Activated T-cell treated with anti-CD3 and anti-CD28 coated beads, Interleukin-2, amount 50 U/mL, for 1 hour (primary cell): ENCODE measurements at regions not wholly inside any gene's neighbourhood (a gene's known extent, or its start where the extent isn't known, plus 50 kb on each side); places are given as distances from the start of the nearest gene placed in this dataset.

Source experiments
- DNase-seq: peaks from one replicate; pipeline ENCODE4 v3.0.0-alpha.2; 2020

DNA sequence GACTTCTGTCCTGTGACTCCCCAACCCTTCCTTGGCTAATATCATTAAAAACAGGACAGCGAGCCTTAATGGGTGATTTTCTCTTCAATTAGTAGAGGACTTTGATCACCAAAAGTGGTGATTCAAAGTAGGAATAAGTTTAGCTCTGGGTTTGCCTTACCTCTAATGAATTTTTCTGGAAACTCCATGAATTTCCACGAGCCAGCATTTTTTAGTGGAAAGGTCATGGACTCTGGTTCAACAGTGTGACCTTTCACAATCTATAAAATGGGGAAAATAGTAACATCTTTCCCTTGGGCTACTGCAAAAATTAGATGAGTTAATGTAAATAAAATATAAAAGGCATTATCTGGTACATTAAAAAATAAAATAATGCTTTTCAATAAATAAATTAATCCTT lies 417.8 kb upstream of the NR2F2 start:
- DNase-seq = no peak

DNA sequence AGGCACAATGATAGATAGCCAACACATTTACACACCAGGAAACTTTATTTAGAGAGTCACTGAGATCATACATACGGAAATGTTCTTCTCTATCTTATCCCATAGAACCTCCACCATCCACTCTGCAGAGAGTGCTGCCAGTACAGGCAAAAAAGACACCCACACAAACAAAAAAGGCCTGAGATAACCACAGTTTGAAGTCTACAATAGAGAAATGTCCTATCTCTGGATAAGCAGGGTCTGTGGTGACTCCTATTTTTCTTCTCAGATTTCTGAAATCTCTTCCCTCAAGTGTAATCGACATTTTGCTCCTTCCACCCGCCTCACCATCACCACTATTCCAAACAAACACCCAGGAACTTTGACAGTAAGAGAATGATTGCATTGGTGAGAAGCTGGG lies 413.9 kb upstream of the NR2F2 start:
- DNase-seq = no peak

DNA sequence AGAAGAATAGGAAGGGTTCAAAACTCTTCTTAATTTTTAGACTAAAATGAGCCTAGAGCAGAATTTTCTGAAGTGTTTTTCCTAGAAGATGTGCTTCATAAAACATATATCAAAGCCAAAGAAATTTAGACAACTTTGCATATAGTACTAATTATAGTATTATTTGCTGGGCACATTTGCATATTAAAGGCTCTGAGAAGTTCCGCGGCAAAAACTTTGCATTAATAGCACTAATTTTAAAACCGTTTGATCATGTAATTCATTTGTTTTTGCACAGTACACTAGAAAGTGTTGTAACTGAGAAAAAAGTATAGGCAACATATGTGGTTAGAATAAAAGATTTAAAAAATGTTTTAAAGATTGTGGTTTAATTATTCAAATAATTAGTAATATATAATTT lies 412.0 kb upstream of the NR2F2 start:
- no peak for DNase-seq

DNA sequence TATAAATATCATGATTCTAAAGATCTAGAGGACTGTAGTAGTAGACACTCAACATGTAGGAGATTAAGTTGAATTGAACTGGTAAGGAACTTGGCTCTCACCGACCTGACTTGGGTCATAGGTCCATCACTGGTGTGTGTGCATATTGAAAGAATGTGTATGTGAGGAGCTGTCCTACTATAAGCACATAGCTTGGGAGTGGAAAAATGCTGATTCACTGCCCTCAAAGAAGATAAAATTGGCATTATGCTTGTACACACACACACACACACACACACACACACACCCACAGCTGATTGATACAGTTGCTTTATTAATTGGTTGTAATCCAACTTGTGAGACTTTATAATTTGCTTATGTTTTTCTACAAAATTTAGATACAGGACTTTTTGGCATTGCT lies 411.0 kb upstream of the NR2F2 start:
- DNase-seq = no peak

DNA sequence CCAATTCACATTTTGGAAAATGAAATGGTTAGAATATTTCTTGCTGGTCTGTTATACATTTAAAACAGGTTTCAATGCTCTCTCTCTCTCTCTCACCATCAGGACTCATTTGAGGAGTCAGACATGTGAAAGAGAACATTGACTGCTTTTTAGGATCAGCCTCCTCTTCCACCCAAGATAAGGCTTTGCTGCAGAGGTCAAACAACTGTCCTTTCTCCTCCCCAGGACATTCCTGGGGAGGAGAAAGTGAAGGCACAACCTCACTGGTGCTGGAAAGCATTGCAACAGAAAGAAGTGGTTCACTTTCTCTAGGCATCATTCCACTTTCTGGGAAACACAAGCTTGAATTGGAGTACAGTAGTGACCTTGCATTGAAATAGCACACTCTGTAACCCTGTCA lies 409.1 kb upstream of the NR2F2 start:
- no peak for DNase-seq

DNA sequence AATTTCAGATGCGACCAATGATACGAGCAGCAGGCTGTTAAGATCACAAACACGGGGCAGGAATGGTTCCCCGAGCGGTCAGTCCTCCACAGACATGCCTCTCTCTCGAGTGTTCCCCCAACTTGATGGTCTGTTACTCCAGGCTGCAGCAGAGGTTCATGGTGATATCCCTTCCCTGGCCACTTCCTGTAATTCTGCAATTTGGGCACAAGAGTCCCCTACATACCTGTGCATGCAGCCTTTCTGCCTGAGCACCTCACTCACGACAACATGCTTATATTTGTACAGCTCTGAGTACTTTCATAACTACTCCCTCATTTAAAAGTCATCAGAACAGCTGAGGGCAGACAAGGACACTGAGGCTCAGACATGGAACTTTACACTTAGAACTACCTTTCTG lies 408.1 kb upstream of the NR2F2 start:
- no peak for DNase-seq

DNA sequence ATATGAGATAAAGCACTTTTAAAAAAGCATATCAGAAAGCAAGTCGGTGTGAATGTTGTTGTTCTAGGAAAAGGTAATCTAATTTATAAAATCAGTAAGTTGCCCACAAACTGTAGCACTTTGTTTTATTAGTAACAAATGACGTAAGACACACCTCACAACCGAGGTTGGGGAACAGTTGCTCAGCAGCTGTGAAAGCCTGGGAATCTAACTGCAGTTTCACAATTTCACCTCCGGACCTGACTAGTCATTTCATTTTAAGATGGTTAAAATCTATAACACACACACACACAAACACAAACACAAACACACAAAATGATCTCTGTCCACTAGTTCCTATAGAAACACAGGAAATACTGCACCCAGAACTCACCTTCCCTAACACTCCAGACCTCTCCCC lies 406.7 kb upstream of the NR2F2 start:
- DNase-seq = no peak

DNA sequence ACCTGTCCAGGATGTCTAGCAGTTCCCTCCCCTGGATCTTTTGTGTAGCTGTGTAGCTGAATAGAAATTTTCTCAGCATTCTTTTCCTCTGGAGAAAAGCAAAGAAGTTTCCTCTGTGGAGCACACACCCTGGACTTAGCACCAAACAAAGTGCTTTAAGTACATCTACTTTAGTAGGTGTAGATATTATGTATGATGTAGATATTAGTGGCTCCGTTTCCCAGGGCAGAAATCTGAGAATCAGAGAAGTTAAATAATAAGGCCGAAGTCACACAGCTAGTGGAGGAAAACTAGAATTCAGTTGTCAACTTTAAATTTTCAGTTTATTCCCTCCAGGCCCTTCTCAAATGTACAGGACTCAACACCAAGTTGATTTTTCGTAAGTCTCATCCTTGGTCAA lies 401.7 kb upstream of the NR2F2 start:
- DNase-seq = no peak

DNA sequence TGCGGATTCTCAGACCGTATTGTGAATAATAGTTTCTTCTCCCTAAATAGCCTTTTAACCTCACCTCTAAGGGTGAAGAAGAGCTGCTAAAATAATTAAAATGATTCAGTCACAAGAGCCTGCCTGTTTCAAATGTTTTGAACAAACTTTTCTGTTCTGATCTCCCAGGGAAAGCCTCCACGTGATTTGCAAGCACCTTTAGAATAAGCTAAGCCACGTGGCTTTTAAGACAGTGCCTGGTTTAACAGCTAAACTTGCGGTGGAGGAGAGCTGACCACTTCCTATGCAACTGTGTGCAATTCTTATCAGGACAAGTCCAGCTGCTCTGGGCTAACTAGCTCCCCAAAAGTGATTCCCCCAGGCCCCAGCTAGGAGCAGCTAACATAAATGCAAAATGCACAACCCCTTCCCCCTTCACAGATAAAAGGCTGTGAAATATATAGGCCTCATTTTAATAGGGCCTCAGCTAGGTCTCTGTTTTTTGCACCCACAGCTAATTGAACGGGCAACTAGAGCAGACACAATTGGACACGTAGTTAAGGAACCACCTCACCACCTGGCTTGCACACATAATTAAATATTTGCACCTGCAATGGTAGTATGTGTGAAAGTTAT lies 401.2 kb upstream of the NR2F2 start:
- no peak for DNase-seq

DNA sequence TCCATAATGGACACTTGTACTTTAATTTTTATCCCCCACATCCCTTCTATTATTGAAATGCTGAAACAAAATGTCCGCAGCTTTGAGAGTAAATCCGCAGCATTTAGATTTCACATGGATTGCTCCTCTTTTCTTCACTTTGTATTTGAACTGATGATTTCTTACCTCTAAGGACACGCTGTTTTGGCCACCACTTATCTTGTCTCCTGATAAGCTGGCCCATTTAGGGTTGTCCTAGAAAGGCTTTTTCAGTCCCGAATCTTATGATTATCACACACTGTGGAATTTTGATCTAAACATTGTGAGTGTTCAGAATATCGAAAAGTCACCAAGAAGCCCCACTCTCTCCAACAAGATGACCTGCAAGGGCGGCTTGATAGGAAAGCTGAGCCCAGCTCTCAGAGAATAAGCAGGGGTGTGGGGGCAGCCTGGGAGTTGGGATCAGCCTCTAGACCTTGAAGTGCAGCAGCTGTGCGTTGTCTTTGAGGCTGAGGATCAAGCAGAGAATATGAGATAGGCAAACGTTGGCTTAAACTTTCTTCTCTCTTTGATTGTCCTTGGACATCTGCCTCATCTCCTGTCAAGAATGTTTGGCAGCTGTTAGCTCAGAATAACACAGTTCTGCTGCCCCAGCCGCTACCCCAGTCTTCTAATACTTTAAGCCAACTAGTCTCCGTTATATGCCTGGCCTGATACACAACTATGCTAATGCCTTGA lies 399.7 kb upstream of the NR2F2 start:
- no peak for DNase-seq

DNA sequence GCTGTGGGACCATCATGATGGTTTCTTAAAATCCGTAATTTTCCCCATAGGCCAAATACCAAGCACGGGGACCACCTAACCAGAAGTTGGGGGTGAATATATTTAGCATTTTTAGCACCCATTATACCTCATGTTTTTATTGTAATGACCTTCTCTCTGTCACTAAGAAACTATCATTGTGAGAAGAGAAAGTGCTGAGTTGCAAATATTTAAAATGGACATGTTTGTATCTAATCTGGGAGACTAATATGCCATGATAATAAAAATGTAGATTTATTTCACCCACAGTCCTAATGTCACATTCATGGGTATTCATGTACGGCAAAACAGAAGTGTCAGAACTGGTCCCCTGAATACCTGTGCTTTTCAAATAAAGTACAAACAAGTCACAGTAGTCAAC lies 398.9 kb upstream of the NR2F2 start:
- no peak for DNase-seq

DNA sequence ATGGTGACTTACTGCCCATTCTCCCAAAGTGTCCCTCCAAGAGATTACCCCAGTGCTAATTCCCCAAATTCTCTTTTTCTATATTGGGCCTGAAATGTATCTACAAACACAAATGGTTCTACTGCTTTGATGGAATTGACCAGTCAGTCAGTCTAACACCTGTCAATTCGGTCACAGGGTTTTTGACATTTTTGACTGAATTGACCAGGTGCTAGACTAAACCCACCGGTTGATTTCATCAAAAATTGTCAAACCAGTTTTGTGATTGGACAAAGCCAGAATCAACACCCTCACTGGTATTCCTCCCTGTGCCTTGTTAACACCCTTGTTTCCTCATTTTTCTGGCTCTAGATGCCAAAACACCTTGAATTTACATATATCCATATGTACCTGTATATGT lies 398.4 kb upstream of the NR2F2 start:
- DNase-seq = no peak

DNA sequence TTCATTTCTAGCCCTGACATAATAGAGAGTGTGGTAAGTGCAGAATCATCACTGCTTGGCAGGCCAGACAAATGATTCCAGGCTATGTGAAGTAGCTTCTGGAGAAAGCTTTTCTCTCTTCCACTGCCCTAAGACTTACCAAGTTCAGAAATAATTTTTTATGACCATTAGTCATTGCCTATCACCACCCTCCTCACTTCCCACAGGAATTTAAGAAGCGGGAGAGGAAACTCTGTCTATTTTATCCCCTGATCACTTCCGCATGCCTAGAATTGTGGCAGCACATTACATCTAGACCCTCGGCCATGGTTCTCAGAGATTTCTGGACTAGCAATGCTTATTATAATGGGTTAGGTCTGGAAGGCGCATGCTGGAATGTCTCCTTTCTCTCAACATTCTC lies 397.8 kb upstream of the NR2F2 start:
- no peak for DNase-seq

DNA sequence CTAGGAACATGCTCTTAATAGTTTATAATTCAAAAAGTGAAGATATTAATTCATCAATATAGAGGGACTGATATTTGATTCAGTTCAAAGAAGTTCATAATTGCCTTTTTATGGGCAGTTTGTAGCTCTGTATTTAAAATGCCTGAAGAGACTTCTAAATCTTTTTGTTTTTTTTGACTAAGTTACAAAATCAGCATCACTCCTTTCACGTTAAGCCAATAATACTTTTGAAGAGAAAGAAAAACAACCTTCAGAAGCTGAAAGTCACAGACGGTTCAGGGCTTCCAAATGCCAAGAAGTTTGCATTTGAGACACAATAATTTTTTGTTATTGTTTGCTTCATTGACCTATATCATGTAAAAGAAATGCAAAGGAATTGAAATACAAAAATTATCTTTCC lies 394.6 kb upstream of the NR2F2 start:
- no peak for DNase-seq

DNA sequence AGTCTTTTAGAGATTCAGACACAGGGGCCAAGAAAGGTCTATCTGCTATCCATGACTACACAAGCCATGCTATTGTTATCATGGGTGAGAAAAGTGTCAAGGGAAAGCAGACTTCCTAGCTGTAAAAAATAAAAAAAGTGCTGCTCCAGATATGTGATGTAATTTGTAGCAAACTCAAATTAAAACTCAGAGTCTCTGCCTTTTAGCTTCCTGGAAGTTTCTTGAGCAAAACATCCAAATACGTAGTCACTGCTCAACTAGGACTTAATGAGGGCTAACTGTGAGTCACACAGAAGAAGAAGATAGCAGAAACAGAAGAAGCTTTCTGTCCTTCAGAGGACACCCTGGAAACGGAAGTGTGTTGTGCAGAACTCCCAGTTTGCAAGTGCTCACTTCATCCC lies 393.4 kb upstream of the NR2F2 start:
- DNase-seq = no peak

DNA sequence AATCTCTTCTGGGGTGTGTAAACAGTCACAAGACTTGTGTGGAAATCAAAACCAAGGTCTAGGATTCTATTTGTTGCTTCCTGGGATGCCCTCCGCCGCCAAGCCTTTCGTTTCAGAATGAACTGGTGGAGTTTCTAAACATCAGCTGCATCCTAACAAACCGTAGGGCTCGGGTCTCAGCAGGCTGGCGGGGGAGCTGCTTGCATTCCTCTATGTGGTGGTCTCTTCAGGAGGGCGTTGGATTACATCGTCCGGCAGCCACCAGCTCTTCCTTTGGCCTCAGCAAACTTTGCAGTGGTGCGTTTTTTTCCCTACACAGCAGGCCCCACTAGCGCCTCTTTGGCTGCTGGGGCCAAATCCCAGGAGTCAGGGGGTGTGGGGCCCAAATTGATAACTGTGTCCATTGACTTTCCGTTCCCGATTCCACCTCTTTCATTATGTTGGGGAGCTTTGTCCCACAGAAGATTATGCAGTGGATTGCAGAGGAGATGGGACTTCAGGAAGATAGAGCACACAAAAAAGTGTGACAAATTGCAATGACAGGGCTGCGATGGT lies 390.0 kb upstream of the NR2F2 start:
- DNase-seq = no peak

DNA sequence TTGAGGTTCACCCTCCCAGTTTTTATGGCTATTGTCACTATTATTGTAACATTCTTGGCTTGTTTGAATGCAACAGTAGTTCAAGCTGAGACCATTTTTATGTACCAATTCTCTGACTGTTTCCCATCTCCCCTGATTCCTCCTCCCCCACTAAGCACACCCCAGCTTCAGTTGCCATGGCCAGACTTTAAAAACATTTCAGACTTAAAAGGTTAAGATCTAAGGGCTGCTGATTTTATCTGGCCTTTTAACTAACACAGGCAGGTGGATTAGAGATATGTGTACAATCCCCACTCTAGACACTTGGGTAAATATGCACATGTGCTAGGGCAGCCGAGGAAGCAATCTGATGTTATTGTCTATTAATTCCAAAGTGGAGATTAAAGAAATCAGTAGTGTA lies 386.3 kb upstream of the NR2F2 start:
- DNase-seq = no peak

DNA sequence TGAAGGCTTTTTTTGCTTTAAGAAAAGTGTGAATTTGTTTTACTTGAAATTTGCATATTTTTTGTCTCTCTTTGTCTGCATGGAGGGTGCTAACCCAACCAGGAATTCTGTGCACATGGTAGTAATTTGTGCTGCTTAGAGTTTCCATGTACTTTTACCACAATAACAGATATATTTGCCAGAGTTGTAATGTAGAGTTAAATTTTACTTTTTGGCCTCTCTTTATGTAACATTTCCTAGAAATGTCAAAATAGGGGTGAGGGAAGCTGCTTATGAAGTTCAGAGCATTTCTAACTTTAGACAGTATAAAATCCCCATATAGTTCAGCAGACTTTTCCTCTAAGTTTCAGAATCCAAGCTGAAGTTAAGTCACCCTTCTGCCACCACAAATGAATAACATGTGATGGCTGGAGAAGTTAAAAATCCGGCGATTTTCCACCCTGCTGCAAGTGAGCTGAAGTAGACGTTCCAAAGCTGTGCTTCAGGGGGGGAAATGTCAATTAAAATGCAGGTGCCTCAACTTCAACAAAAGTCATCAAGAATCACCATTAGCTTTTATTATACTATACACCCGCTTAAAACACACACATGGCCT lies 385.7 kb upstream of the NR2F2 start:
- no peak for DNase-seq

DNA sequence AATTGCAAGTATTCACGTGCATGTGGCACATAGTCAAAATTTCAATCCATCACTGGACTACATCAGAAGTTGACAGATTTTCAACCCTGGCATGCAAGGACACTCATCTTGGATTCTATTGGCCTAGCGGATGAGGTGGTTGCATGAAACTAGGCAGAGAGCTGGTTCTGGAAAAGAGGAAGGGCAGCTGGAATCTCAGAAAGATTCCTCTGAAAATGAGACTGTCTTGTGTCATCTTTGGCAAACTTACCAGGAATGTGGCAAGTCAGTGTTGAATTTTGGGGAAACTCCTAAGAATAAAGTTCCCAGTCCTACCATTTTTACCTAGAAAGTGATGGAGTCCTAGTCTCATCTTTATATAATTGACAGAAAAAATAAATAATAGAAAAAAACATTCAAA lies 384.3 kb upstream of the NR2F2 start:
- no peak for DNase-seq

DNA sequence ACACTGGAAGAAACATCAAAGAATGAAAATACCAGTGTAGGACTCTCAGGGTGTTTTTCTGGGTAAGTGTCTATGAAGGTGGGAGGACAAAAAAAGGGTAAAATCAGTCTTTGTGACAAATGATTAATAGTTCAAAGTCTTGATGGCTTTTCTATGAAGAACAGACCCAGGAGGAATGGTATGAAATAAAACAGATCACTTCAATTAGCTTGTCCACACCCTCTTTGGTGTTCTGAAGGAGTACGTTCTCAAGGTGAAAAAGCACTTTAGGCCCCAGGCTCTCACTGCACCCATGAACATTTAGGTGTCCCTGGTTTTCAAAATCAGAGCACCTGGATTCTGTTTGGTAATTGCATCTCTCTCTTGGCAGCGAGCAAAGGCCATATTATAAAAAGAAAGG lies 383.6 kb upstream of the NR2F2 start:
- DNase-seq = no peak

DNA sequence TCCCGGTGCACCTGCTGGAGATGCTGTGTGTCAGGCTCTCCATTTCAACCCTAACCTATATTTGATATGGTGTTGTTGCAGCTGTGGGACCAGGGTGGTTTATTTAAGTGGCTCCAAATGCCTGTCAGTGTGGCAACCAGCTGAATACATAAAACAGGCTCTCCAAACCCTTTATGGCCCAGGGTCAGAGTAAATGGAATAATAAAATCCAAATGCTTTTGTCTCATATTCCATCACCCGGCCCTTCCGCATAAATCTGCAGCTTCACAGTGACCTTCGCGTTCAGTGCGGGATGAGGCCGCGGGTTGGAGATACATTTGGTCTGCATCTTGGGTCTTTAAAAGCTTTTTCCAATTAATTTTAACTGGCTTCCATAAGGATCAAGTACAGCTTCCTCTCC lies 382.1 kb upstream of the NR2F2 start:
- no peak for DNase-seq

DNA sequence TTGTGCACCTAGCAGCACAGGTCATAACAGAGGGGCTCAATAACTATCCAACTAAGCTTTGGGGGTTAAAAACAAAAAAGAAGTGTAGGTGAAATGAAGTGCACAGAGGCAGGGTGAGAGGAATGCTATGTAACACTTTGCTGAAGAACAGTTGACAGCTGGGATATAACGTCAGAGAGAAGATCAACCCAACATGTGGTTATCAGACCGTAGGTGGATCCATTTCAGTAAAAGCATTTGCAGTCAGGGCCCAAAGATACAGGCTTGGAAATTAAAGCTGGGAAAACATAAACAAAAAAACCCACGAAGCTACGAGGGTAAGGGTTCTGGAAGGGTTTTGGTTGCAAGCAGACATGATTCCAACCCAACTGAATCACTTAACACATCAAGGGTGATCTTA lies 377.5 kb upstream of the NR2F2 start:
- DNase-seq = no peak

DNA sequence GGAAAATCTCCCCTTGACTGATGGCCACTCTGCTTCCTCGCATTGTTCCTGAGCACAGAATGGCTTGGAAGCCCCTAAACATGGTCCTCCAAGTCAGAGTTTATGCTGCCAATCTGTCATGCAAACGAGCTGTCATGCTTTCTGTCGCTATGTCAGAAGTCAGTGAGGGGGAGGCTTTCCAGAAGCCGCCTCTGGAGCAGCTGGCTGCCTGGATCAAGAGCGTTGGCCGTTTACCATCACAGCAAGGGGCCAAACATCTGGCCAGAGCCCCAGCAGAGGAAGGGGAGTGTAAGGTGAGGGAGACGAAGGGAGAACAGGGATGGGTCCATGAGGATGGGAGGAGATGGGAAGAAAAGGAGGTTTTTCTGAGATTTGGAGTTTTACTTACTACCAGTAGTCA lies 372.6 kb upstream of the NR2F2 start:
- DNase-seq = no peak

DNA sequence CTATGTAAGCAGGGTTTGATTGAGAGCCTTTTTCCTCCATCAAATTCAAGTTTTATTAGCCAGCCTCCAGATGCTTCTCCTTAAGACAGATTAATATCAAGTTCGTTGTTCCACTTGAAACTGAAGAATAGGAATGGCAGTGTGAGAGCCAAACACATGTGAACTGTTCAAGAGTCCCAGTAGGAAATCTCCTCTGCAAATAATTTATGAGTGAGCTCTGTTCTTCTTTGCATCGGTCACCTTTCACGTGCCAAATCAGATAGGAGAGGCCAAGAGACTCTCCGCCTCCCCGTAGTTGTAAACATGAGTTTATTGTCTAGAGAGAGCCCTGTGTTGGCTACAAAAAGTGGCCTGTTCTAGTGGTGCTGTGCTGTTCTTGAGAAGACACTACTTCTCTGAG lies 372.1 kb upstream of the NR2F2 start:
- DNase-seq = no peak

DNA sequence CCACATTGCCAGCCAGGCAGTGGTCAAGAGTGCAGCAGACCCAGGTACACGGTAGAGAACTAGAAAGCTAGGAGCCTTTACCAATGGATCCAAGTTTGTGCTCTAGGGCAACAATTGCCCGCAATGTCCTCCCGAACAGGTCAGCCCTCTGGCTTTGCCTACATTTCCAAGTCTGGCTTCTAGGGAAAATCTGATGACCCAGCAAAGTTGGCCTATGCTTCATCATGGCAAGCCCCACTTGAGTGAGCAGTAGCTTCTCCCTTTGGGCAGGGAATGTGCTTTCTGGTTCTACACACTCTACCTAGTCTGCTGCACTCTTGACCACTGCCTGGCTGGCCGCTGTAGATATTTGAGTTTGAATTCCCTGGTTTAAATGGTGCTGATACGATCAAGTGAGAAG lies 361.6 kb upstream of the NR2F2 start:
- no peak for DNase-seq
